Neural cell (in vitro differentiated cells): ENCODE measurements at regions not wholly inside any gene's neighbourhood (a gene's known extent, or its start where the extent isn't known, plus 50 kb on each side); places are given as distances from the start of the nearest gene placed in this dataset.

ENCODE experiments used
- EP300 ChIP-seq: fragments of 450-650 bp; conservative IDR thresholded peaks from 2 replicates; pipeline ENCODE4 v1.6.1; 2014; ENCODE audit warnings: antibody characterized with exemption, mild to moderate bottlenecking, moderate library complexity; ENCODE audit not compliant: poor library complexity, severe bottlenecking
- EZH2 ChIP-seq: fragments of 200-600, 300-800 bp; shearing (Covaris generic), sonication (generic); IDR thresholded peaks from 2 replicates; pipeline ENCODE4 v1.6.1; 2014; ENCODE audit warnings: antibody characterized with exemption, low read length, borderline replicate concordance, mild to moderate bottlenecking; ENCODE audit not compliant: insufficient read depth, poor library complexity, severe bottlenecking
- POLR2AphosphoS5 ChIP-seq: IDR thresholded peaks from 2 replicates; pipeline ENCODE4 v1.6.1; 2012
- RAD21 ChIP-seq: fragments of 450-650 bp; conservative IDR thresholded peaks from 2 replicates; pipeline ENCODE4 v1.6.1; 2014; ENCODE audit warnings: antibody characterized with exemption, mild to moderate bottlenecking, moderate library complexity
- TAF1 ChIP-seq: IDR thresholded peaks from 2 replicates; pipeline ENCODE4 v1.6.1; 2012; ENCODE audit warnings: low read depth
- TF ChIP-seq, protein P1 (sequence below): fragments of 450-650 bp; IDR thresholded peaks from 2 replicates; pipeline ENCODE4 v1.5.1; 2014; ENCODE audit warnings: antibody characterized with exemption, mild to moderate bottlenecking, moderate library complexity; ENCODE audit not compliant: poor library complexity, severe bottlenecking
- TF ChIP-seq, protein P2 (sequence below): IDR thresholded peaks from 2 replicates; pipeline ENCODE4 v1.6.1; 2012; ENCODE audit warnings: borderline replicate concordance

DNA sequence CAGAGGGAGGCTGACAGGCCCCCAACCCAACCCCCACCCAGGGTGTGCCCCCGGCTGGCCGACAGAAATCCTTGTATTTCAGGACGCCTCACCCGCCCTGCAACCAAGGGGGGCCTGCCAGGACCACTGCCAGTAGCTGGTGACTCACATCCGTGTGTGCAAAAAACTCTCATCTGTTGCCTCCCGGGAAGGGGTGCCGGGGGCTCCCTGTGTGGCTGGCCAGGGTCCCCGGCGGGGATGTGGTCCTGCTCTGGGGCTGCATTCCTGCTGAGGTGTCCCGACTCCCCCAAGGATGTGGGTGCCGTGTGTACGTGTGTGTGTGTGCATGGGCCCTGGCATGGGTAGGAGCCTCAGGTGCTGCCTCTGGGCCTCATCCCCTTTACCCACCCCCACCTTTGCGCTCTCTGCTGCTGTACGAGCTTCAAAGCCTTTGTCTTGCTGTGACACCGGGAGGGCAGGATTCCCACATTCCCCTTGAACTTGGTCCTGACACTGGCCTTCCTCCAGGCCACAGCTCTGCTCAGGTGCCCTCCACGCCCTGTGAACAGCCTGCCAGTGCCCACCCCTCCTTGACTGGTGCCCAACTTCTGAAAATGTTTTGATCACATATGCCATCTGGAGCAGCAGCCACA is 226.3 kb upstream of the HDAC4 start:
- TF ChIP-seq, protein P1, sequence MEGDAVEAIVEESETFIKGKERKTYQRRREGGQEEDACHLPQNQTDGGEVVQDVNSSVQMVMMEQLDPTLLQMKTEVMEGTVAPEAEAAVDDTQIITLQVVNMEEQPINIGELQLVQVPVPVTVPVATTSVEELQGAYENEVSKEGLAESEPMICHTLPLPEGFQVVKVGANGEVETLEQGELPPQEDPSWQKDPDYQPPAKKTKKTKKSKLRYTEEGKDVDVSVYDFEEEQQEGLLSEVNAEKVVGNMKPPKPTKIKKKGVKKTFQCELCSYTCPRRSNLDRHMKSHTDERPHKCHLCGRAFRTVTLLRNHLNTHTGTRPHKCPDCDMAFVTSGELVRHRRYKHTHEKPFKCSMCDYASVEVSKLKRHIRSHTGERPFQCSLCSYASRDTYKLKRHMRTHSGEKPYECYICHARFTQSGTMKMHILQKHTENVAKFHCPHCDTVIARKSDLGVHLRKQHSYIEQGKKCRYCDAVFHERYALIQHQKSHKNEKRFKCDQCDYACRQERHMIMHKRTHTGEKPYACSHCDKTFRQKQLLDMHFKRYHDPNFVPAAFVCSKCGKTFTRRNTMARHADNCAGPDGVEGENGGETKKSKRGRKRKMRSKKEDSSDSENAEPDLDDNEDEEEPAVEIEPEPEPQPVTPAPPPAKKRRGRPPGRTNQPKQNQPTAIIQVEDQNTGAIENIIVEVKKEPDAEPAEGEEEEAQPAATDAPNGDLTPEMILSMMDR, result no peak
- TF ChIP-seq EZH2, result no peak
- TF ChIP-seq RAD21, result no peak
- no peak for TF ChIP-seq TAF1
- no peak for TF ChIP-seq EP300
- no peak for TF ChIP-seq POLR2AphosphoS5
- TF ChIP-seq, protein P2, sequence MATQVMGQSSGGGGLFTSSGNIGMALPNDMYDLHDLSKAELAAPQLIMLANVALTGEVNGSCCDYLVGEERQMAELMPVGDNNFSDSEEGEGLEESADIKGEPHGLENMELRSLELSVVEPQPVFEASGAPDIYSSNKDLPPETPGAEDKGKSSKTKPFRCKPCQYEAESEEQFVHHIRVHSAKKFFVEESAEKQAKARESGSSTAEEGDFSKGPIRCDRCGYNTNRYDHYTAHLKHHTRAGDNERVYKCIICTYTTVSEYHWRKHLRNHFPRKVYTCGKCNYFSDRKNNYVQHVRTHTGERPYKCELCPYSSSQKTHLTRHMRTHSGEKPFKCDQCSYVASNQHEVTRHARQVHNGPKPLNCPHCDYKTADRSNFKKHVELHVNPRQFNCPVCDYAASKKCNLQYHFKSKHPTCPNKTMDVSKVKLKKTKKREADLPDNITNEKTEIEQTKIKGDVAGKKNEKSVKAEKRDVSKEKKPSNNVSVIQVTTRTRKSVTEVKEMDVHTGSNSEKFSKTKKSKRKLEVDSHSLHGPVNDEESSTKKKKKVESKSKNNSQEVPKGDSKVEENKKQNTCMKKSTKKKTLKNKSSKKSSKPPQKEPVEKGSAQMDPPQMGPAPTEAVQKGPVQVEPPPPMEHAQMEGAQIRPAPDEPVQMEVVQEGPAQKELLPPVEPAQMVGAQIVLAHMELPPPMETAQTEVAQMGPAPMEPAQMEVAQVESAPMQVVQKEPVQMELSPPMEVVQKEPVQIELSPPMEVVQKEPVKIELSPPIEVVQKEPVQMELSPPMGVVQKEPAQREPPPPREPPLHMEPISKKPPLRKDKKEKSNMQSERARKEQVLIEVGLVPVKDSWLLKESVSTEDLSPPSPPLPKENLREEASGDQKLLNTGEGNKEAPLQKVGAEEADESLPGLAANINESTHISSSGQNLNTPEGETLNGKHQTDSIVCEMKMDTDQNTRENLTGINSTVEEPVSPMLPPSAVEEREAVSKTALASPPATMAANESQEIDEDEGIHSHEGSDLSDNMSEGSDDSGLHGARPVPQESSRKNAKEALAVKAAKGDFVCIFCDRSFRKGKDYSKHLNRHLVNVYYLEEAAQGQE, result no peak
